ENCODE measurements at regions not wholly inside any gene's neighbourhood (a gene's known extent, or its start where the extent isn't known, plus 50 kb on each side); places are given as distances from the start of the nearest gene placed in this dataset.

DNA sequence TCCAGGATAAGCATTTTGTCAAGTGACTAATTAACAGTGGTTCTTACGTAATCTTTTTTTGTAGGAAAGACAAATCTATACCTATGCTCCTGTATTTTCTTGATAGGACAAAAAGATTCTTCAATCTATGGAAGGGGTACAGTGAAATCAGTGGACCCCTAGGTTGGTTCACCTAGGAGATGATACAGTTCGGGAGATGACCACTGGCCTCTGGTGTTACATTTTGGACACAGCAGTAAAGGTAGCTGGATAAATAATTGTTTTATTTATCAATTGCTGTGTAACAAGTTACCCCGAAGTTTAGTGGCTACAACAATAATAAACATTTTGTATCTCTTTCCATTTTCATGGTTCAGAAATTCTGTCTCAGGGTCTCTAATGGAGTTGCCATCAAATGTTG, 288.2 kb upstream of the MAGI2 start:
- dilution Hi-C loops (cut with MboI; ENCODE audit: extremely low pct_ligation_motif_present, low sequenced_read_pairs) (no loop called here), intact Hi-C loops (cut with micrococcal nuclease) (loop anchor here (1.0 kb wide), 3 partner anchors 239 to 469 kb away; no protein-coding TSS in a partner anchor)
- Histone ChIP-seq H3K79me2 (ENCODE audit: control insufficient read depth, insufficient read depth, low read length) (no peaks in the 10 kb centered on the region), H3K4me2 (ENCODE audit: insufficient read depth, low read length) (no peak overlapping the region), H4K20me1 (replicated peaks; ENCODE audit: control insufficient read depth, extremely low read depth, insufficient read depth, low read length) (no peaks in the 10 kb centered on the region), H2AFZ (ENCODE audit: low read depth, low read length) (no peak overlapping the region), H3K9me3 (replicated peaks; ENCODE audit: control insufficient read depth, insufficient read depth, low read length) (no peaks in the 10 kb centered on the region), H3K9me1 (replicated peaks; ENCODE audit: control insufficient read depth, extremely low read depth, insufficient read depth, low read length) (no peaks in the 10 kb centered on the region), H3K9ac (replicated peaks; ENCODE audit: extremely low read depth, insufficient read depth, low read length) (no peak overlapping the region), H3K27ac (ENCODE audit: insufficient read depth, low read depth, low read length) (no peak overlapping the region), H3K27me3 (ENCODE audit: control insufficient read depth in 2 of 2, insufficient read depth in 2 of 2, low read length in 2 of 2) (no peaks in the 10 kb centered on the region), H3K4me1 (ENCODE audit: control insufficient read depth, extremely low read depth, insufficient read depth, low read length) (no peaks in the 10 kb centered on the region), H3K4me3 (replicated peaks in 1 of 3; ENCODE audit: insufficient read depth in 1 of 3, low read depth in 1 of 3, low read length in 3 of 3) (no peak overlapping the region), H3K36me3 (ENCODE audit: control insufficient read depth in 2 of 2, extremely low read depth in 1 of 2, insufficient read depth in 2 of 2, low read length in 2 of 2) (no peaks in the 10 kb centered on the region)
- no peak for FAIRE-seq
- TF ChIP-seq, protein P1, sequence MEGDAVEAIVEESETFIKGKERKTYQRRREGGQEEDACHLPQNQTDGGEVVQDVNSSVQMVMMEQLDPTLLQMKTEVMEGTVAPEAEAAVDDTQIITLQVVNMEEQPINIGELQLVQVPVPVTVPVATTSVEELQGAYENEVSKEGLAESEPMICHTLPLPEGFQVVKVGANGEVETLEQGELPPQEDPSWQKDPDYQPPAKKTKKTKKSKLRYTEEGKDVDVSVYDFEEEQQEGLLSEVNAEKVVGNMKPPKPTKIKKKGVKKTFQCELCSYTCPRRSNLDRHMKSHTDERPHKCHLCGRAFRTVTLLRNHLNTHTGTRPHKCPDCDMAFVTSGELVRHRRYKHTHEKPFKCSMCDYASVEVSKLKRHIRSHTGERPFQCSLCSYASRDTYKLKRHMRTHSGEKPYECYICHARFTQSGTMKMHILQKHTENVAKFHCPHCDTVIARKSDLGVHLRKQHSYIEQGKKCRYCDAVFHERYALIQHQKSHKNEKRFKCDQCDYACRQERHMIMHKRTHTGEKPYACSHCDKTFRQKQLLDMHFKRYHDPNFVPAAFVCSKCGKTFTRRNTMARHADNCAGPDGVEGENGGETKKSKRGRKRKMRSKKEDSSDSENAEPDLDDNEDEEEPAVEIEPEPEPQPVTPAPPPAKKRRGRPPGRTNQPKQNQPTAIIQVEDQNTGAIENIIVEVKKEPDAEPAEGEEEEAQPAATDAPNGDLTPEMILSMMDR (IDR thresholded peaks at IDR 0.05; ENCODE audit: extremely low read depth in 1 of 2, insufficient read depth in 1 of 2, low read depth in 1 of 2, low read length in 2 of 2): peak in 1 of 2 donors; percentile 33
- TF ChIP-seq MYC (IDR thresholded peaks at IDR 0.05; ENCODE audit: low read depth, low read length): no peak
- POLR2A ChIA-PET: interaction anchor here (1.4 kb wide), 1 partner anchor 443 kb away, joined by 4 read pairs; no protein-coding TSS in a partner anchor
- CTCF ChIA-PET: interaction anchor here (0.6 to 2.9 kb wide), 13 partner anchors 16 to 472 kb away, joined by 3 to 60 read pairs (median 4); partner anchors contain the start of gene MAGI2
- DNase-seq (ENCODE audit: low read depth, low spot score): peak; percentile 32
- no TSS peak for BruUV-seq (replicated peaks)

DNA sequence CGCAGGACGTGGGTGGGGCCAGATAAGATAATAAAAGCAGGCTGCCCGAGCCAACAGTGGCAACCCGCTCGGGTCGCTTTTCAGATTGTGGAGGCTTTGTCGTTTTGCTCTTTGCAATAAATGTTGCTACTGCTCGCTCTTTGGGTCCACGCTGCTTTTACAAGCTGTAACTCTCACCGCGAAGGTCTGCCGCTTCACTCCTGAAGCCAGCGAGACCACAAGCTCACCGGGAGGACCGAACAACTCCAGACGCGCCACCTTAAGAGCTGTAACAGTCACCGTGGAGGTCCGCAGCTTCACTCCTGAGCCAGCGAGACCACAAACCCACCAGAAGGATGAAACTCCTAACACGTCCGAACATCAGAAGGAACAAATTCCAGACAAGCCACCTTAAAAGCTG, 286.6 kb upstream of the MAGI2 start:
- no peaks in the 10 kb centered on the region for H3K9me1 ChIP-seq (replicated peaks; ENCODE audit: control insufficient read depth, extremely low read depth, insufficient read depth, low read length)
- dilution Hi-C loops (cut with MboI; ENCODE audit: extremely low pct_ligation_motif_present, low sequenced_read_pairs) (no loop called here), intact Hi-C loops (cut with micrococcal nuclease) (no loop called here)
- no peaks in the 10 kb centered on the region for H4K20me1 ChIP-seq (replicated peaks; ENCODE audit: control insufficient read depth, extremely low read depth, insufficient read depth, low read length)
- ChIA-PET CTCF (interaction anchor here (2.9 kb wide), 1 partner anchor 442 kb away, joined by 60 read pairs; no protein-coding TSS in a partner anchor), POLR2A (no interaction called here)
- no peaks in the 10 kb centered on the region for H3K79me2 ChIP-seq (ENCODE audit: control insufficient read depth, insufficient read depth, low read length)
- DNase-seq (ENCODE audit: low read depth, low spot score): no peak
- no peaks in the 10 kb centered on the region for H3K4me1 ChIP-seq (ENCODE audit: control insufficient read depth, extremely low read depth, insufficient read depth, low read length)
- no peak overlapping the region for H3K9ac ChIP-seq (replicated peaks; ENCODE audit: extremely low read depth, insufficient read depth, low read length)
- no peak overlapping the region for H3K4me3 ChIP-seq (replicated peaks in 1 of 3; ENCODE audit: insufficient read depth in 1 of 3, low read depth in 1 of 3, low read length in 3 of 3)
- H3K27ac ChIP-seq (ENCODE audit: insufficient read depth, low read depth, low read length): no peak overlapping the region
- H3K9me3 ChIP-seq (replicated peaks; ENCODE audit: control insufficient read depth, insufficient read depth, low read length): no peaks in the 10 kb centered on the region
- H3K36me3 ChIP-seq (ENCODE audit: control insufficient read depth in 2 of 2, extremely low read depth in 1 of 2, insufficient read depth in 2 of 2, low read length in 2 of 2): no peaks in the 10 kb centered on the region
- no peak overlapping the region for H3K4me2 ChIP-seq (ENCODE audit: insufficient read depth, low read length)
- FAIRE-seq: no peak
- TF ChIP-seq MYC (IDR thresholded peaks at IDR 0.05; ENCODE audit: low read depth, low read length): no peak
- TF ChIP-seq, protein P2, sequence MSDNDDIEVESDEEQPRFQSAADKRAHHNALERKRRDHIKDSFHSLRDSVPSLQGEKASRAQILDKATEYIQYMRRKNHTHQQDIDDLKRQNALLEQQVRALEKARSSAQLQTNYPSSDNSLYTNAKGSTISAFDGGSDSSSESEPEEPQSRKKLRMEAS (IDR thresholded peaks at IDR 0.05; ENCODE audit: insufficient read depth, insufficient read length): no peak
- TF ChIP-seq POLR2AphosphoS5 (IDR thresholded peaks at IDR 0.05; ENCODE audit: insufficient read depth, low read depth, low read length): no peak
- no peak for TF ChIP-seq EZH2 (IDR thresholded peaks at IDR 0.05; ENCODE audit: borderline replicate concordance, low read depth, low read length, severe bottlenecking)
- TF ChIP-seq JUN (IDR thresholded peaks at IDR 0.05; ENCODE audit: borderline replicate concordance, insufficient read depth, insufficient read length, low read depth): no peak
- no peak for TF ChIP-seq POLR2A (IDR thresholded peaks at IDR 0.05; ENCODE audit: low read depth, low read length)
- TF ChIP-seq FOS (IDR thresholded peaks at IDR 0.05; ENCODE audit: borderline replicate concordance, insufficient read depth, low read length): no peak
- no peak for TF ChIP-seq GATA2 (IDR thresholded peaks at IDR 0.05; ENCODE audit: insufficient read depth, insufficient read length, low read depth, low read length)
- TF ChIP-seq, protein P1 (IDR thresholded peaks at IDR 0.05; ENCODE audit: extremely low read depth in 1 of 2, insufficient read depth in 1 of 2, low read depth in 1 of 2, low read length in 2 of 2): no peak
- BruUV-seq (replicated peaks): no TSS peak
- H2AFZ ChIP-seq (ENCODE audit: low read depth, low read length): no peak overlapping the region
- H3K27me3 ChIP-seq (ENCODE audit: control insufficient read depth in 2 of 2, insufficient read depth in 2 of 2, low read length in 2 of 2): no peaks in the 10 kb centered on the region

Data from endothelial cell of umbilical vein (primary cell).